Neural progenitor cell (in vitro differentiated cells): ENCODE measurements at regions not wholly inside any gene's neighbourhood (a gene's known extent, or its start where the extent isn't known, plus 50 kb on each side); places are given as distances from the start of the nearest gene placed in this dataset.

Source experiments
- DNase-seq: peaks from one replicate; pipeline ENCODE4 v3.0.0-alpha.2; 2016; ENCODE audit warnings: low spot score
- H2AFZ ChIP-seq: fragments of 200-600 bp; sonication (generic); replicated peaks from 2 replicates; pipeline ENCODE4 v1.6.1; 2016; ENCODE audit warnings: antibody characterized with exemption
- H3F3A ChIP-seq: fragments of 200-600 bp; sonication (generic); 2 replicates; pipeline ENCODE4 v1.6.1; 2016; ENCODE audit warnings: antibody characterized with exemption, low read depth
- H3K27ac ChIP-seq: fragments of 200-600 bp; sonication (generic); 2 replicates; pipeline ENCODE4 v1.5.1; 2016; ENCODE audit warnings: mild to moderate bottlenecking
- H3K27me3 ChIP-seq: fragments of 200-600 bp; sonication (generic); 2 replicates; pipeline ENCODE4 v1.6.1; 2016; ENCODE audit warnings: mild to moderate bottlenecking, moderate library complexity
- H3K36me3 ChIP-seq: fragments of 200-600 bp; sonication (generic); 2 replicates; pipeline ENCODE4 v1.5.1; 2016
- H3K4me1 ChIP-seq: fragments of 200-600 bp; sonication (generic); 2 replicates; pipeline ENCODE4 v1.6.1; 2016; ENCODE audit warnings: mixed run types
- H3K4me2 ChIP-seq: fragments of 200-600 bp; sonication (generic); 2 replicates; pipeline ENCODE4 v1.6.1; 2016
- H3K4me3 ChIP-seq: fragments of 200-600 bp; sonication (generic); 2 replicates; pipeline ENCODE4 v1.5.1; 2016
- H3K79me2 ChIP-seq: fragments of 200-600 bp; sonication (generic); 2 replicates; pipeline ENCODE4 v1.6.1; 2016; ENCODE audit warnings: low read depth
- H3K9ac ChIP-seq: fragments of 200-600 bp; sonication (generic); 2 replicates; pipeline ENCODE4 v1.6.1; 2016
- H3K9me3 ChIP-seq: fragments of 200-600 bp; sonication (generic); 2 replicates; pipeline ENCODE4 v1.5.1; 2016; ENCODE audit warnings: low read depth
- H4K20me1 ChIP-seq: fragments of 200-600 bp; sonication (generic); 2 replicates; pipeline ENCODE4 v1.6.1; 2016; ENCODE audit warnings: low read depth
- H3K27ac Mint-ChIP-seq: 3 replicates; pipeline ENCODE4 v1.8.0; 2021; ENCODE audit warnings: mixed read lengths
- H3K27me3 Mint-ChIP-seq: 2 replicates; pipeline ENCODE4 v1.8.0; 2022; ENCODE audit warnings: low read depth, mild to moderate bottlenecking, inconsistent platforms, moderate library complexity, mixed read lengths; ENCODE audit not compliant: insufficient read depth
- H3K36me3 Mint-ChIP-seq: 3 replicates; pipeline ENCODE4 v1.8.0; 2021; ENCODE audit warnings: mixed read lengths
- H3K4me1 Mint-ChIP-seq: 3 replicates; pipeline ENCODE4 v1.8.0; 2021; ENCODE audit warnings: mixed read lengths
- H3K4me3 Mint-ChIP-seq: 3 replicates; pipeline ENCODE4 v1.8.0; 2021; ENCODE audit warnings: mild to moderate bottlenecking, moderate library complexity, mixed read lengths
- H3K9me3 Mint-ChIP-seq: 3 replicates; pipeline ENCODE4 v1.8.0; 2020; ENCODE audit warnings: mixed read lengths
- EZH2 ChIP-seq: fragments of 200-600 bp; sonication (generic); IDR thresholded peaks from 2 replicates; pipeline ENCODE4 v1.6.1; 2017; ENCODE audit warnings: antibody characterized with exemption, mild to moderate bottlenecking, moderate library complexity
- EZH2phosphoT487 ChIP-seq: fragments of 200-600 bp; sonication (generic); IDR thresholded peaks from 2 replicates; pipeline ENCODE4 v1.6.1; 2017; ENCODE audit warnings: antibody characterized with exemption
- TF ChIP-seq, protein P1 (sequence below): fragments of 200-600 bp; sonication (generic); IDR thresholded peaks from 2 replicates; pipeline ENCODE4 v1.5.1; 2017; ENCODE audit warnings: antibody characterized with exemption, mild to moderate bottlenecking

DNA sequence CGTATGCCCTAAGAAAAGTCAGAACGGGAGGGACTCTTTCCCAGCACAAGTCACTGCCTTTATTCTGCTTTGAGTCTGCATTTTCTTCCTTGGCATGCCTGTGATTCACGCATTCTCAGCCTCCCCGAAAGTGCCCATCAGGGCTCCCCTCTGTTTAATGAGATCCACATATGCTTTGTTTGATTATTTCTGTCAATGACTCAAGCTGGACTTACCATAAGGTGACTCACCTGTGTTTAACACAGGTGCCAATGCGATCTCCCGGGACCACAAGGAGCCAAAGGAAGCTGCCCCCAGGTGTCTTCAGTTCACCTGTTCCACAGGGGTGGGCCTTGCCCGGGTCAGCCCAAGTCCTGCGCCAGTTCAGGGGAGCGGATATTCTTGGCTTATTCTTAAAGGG lies 386.0 kb upstream of the SHH start:
- Histone ChIP-seq H2AFZ (no peak overlapping the region), H3K9ac (no peak overlapping the region), H3K4me1 (no peaks in the 10 kb centered on the region), H3K27ac (no peak overlapping the region), H3F3A (no peaks in the 10 kb centered on the region), H3K9me3 (no peaks in the 10 kb centered on the region), H3K36me3 (no peaks in the 10 kb centered on the region), H3K4me2 (no peak overlapping the region), H3K27me3 (no peaks in the 10 kb centered on the region), H4K20me1 (no peaks in the 10 kb centered on the region), H3K79me2 (no peaks in the 10 kb centered on the region), H3K4me3 (no peak overlapping the region)
- Mint-ChIP-seq H3K27me3 (peaks cover 2% of the 10 kb centered on the region), H3K36me3 (no peaks in the 10 kb centered on the region), H3K4me3 (no peak overlapping the region), H3K9me3 (no peaks in the 10 kb centered on the region), H3K4me1 (no peaks in the 10 kb centered on the region), H3K27ac (no peak overlapping the region)
- no peak for TF ChIP-seq EZH2
- TF ChIP-seq EZH2phosphoT487, result no peak
- TF ChIP-seq, protein P1, sequence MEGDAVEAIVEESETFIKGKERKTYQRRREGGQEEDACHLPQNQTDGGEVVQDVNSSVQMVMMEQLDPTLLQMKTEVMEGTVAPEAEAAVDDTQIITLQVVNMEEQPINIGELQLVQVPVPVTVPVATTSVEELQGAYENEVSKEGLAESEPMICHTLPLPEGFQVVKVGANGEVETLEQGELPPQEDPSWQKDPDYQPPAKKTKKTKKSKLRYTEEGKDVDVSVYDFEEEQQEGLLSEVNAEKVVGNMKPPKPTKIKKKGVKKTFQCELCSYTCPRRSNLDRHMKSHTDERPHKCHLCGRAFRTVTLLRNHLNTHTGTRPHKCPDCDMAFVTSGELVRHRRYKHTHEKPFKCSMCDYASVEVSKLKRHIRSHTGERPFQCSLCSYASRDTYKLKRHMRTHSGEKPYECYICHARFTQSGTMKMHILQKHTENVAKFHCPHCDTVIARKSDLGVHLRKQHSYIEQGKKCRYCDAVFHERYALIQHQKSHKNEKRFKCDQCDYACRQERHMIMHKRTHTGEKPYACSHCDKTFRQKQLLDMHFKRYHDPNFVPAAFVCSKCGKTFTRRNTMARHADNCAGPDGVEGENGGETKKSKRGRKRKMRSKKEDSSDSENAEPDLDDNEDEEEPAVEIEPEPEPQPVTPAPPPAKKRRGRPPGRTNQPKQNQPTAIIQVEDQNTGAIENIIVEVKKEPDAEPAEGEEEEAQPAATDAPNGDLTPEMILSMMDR, result no peak
- no peak for DNase-seq

DNA sequence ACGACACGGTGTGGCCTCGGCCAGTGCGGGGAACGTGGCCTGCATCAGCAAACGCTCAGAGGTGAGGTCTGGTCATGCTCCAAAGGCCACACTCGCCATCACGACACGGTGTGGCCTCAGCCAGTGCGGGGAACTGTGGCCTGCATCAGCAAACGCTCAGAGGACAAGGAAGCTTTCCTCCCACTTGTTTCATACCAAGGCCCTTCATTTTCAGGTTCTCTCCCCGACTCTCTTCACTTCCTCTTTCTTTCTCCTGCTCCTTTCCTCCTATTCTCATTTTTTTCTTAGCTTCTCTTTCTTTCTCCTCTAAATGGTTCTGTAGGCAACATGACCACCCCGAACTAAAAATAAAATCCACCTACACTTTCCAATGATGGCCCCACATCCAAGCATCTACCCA lies 384.4 kb upstream of the SHH start:
- no peaks in the 10 kb centered on the region for H4K20me1 ChIP-seq
- H3K9ac ChIP-seq, result no peak overlapping the region
- Mint-ChIP-seq H3K4me3 (no peak overlapping the region), H3K4me1 (no peaks in the 10 kb centered on the region), H3K9me3 (no peaks in the 10 kb centered on the region), H3K27me3 (peaks cover 1% of the 10 kb centered on the region), H3K36me3 (no peaks in the 10 kb centered on the region), H3K27ac (no peak overlapping the region)
- no peaks in the 10 kb centered on the region for H3K36me3 ChIP-seq
- no peak overlapping the region for H3K27ac ChIP-seq
- no peaks in the 10 kb centered on the region for H3K27me3 ChIP-seq
- no peaks in the 10 kb centered on the region for H3F3A ChIP-seq
- DNase-seq, result no peak
- no peak for TF ChIP-seq EZH2phosphoT487
- TF ChIP-seq, protein P1, result no peak
- no peak for TF ChIP-seq EZH2
- H2AFZ ChIP-seq, result no peak overlapping the region
- H3K4me1 ChIP-seq, result no peaks in the 10 kb centered on the region
- H3K9me3 ChIP-seq, result no peaks in the 10 kb centered on the region
- no peaks in the 10 kb centered on the region for H3K79me2 ChIP-seq
- H3K4me2 ChIP-seq, result no peak overlapping the region
- no peak overlapping the region for H3K4me3 ChIP-seq

DNA sequence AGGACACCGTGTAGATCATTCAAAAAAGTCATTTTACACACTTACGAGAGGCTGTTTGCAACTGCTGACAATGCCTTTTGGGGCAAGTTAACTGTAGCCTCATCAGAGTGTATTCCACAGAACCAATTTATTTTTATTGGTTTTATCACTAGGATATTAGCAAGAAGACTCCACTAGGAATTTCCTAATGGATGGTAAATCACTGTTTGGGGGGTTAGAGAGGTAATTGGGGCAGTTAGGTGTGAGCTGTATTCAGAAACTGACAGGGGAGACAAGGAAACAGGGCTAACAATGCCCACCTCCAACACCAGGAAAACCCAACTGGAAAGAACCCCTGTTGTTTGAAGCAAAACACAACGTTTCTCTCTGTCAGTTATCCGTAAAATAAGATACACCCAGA lies 383.0 kb upstream of the SHH start:
- H3K9me3 Mint-ChIP-seq, result peaks cover under 1% of the 10 kb centered on the region
- no peaks in the 10 kb centered on the region for H3K27me3 Mint-ChIP-seq

More for the DNA sequence above, 383.0 kb upstream of the SHH start:
- TF ChIP-seq, protein P1, result no peak
- TF ChIP-seq EZH2 (no peak), EZH2phosphoT487 (no peak)
- no peak for DNase-seq
- Histone ChIP-seq H4K20me1 (no peaks in the 10 kb centered on the region), H3K9ac (no peak overlapping the region), H3K27me3 (no peaks in the 10 kb centered on the region), H3K4me2 (no peak overlapping the region), H3K27ac (no peak overlapping the region), H3K9me3 (no peaks in the 10 kb centered on the region), H2AFZ (no peak overlapping the region), H3K4me3 (no peak overlapping the region), H3K79me2 (no peaks in the 10 kb centered on the region), H3K36me3 (no peaks in the 10 kb centered on the region), H3K4me1 (no peaks in the 10 kb centered on the region), H3F3A (no peaks in the 10 kb centered on the region)
- Mint-ChIP-seq H3K36me3 (no peaks in the 10 kb centered on the region), H3K27ac (no peak overlapping the region), H3K4me1 (no peaks in the 10 kb centered on the region), H3K4me3 (no peak overlapping the region)
